B cell (primary cell): ENCODE measurements at regions not wholly inside any gene's neighbourhood (a gene's known extent, or its start where the extent isn't known, plus 50 kb on each side); places are given as distances from the start of the nearest gene placed in this dataset.

Experiments used
- ATAC-seq: fragments of 200-7000 bp; cut with Tn5 transposase; one replicate; pipeline ENCODE4 v1.10.0; 2021; ENCODE audit warnings: low read depth, mild to moderate bottlenecking, moderate number of reproducible peaks, moderate library complexity
- CTCF ChIA-PET: fragments of 350-600 bp; sonication (Branson Sonifier 250); formaldehyde crosslinking; loops from one replicate; lab custom pipeline; 2021; ENCODE audit warnings: antibody characterized with exemption, inconsistent platforms; lab: Charles Lee
- POLR2A ChIA-PET: fragments of 350-600 bp; sonication (Branson Sonifier 250); formaldehyde crosslinking; loops from one replicate; lab custom pipeline; 2021; ENCODE audit warnings: antibody characterized with exemption; lab: Charles Lee
- DNase-seq: peaks from one replicate; pipeline ENCODE4 v3.0.0; 2013
- H2AFZ ChIP-seq: 2 replicates; pipeline ENCODE4 v1.6.1; 2012; ENCODE audit warnings: mild to moderate bottlenecking, low read depth, low read length; ENCODE audit not compliant: insufficient read depth, poor library complexity, severe bottlenecking
- H3K27ac ChIP-seq, 2 donors: 1 replicate in 1 of 2; 2 replicates in 1 of 2; pipeline ENCODE4 v1.5.1; 2012 to 2013; ENCODE audit warnings: low read length in 2 of 2, mild to moderate bottlenecking in 2 of 2, moderate library complexity in 1 of 2
- H3K27me3 ChIP-seq, 4 experiments: fragments of 200-600 bp in 1 of 4; sonication (generic) in 1 of 4; replicated peaks in 1 of 4; 1 replicate in 2 of 4; 2 replicates in 2 of 4; pipeline versions ENCODE4 v1.6.1 to v1.7.0; 2013 to 2016; ENCODE audit warnings: low read length in 3 of 4, mild to moderate bottlenecking in 2 of 4, mixed read lengths in 1 of 4, moderate library complexity in 1 of 4; ENCODE audit not compliant: insufficient read depth in 4 of 4, control insufficient read depth in 3 of 4; ENCODE audit errors: control extremely low read depth in 1 of 4
- H3K36me3 ChIP-seq, 2 experiments: replicated peaks in 1 of 2; 1 replicate in 1 of 2; 2 replicates in 1 of 2; pipeline versions ENCODE4 v1.6.1 to v1.7.1; 2013; ENCODE audit warnings: low read length in 1 of 2; ENCODE audit not compliant: insufficient read depth in 2 of 2, control insufficient read depth in 1 of 2; ENCODE audit errors: control extremely low read depth in 1 of 2, extremely low read depth in 1 of 2
- H3K4me1 ChIP-seq, 2 donors: fragments of 200-600 bp in 1 of 2; sonication (generic) in 1 of 2; 1 replicate in 1 of 2; 2 replicates in 1 of 2; pipeline versions ENCODE4 v1.5.1 to v1.6.1; 2013 to 2017; ENCODE audit warnings: low read length in 2 of 2; ENCODE audit not compliant: control insufficient read depth in 2 of 2, insufficient read depth in 2 of 2
- H3K4me2 ChIP-seq: replicated peaks from 2 replicates; pipeline ENCODE3; 2012; ENCODE audit warnings: mild to moderate bottlenecking, low read depth, low read length; ENCODE audit not compliant: poor library complexity, severe bottlenecking
- H3K4me3 ChIP-seq, 5 experiments: fragments of 200-600 bp in 1 of 5; sonication (generic) in 1 of 5; 1 replicate in 3 of 5; 2 replicates in 2 of 5; pipeline versions ENCODE4 v1.5.1 to v1.7.0; 2011 to 2016; ENCODE audit warnings: low read length in 4 of 5, mild to moderate bottlenecking in 4 of 5, low read depth in 2 of 5, control low read depth in 1 of 5, moderate library complexity in 1 of 5; ENCODE audit not compliant: insufficient read depth in 1 of 5; ENCODE audit errors: control extremely low read depth in 1 of 5, extremely low read depth in 1 of 5
- H3K79me2 ChIP-seq: fragments of 200-600 bp; sonication (generic); one replicate; pipeline ENCODE4 v1.6.0; 2016; ENCODE audit warnings: low read length; ENCODE audit not compliant: control insufficient read depth, insufficient read depth
- H3K9ac ChIP-seq: fragments of 200-600 bp; sonication (generic); 2 replicates; pipeline ENCODE4 v1.6.1; 2017; ENCODE audit warnings: mild to moderate bottlenecking, low read length, moderate library complexity
- H3K9me3 ChIP-seq, 3 donors: one replicate each; pipeline versions ENCODE4 v1.6.1 to v1.7.1; 2013; ENCODE audit warnings: low read length in 2 of 3; ENCODE audit not compliant: control insufficient read depth in 2 of 3, insufficient read depth in 1 of 3; ENCODE audit errors: control extremely low read depth in 1 of 3
- H4K20me1 ChIP-seq: 2 replicates; pipeline ENCODE4 v1.6.0; 2012; ENCODE audit warnings: mild to moderate bottlenecking, low read length; ENCODE audit not compliant: insufficient read depth, control insufficient read depth, poor library complexity, severe bottlenecking
- H3K27ac Mint-ChIP-seq: one replicate; pipeline ENCODE4 v1.8.0; 2021; ENCODE audit warnings: mixed read lengths
- H3K27me3 Mint-ChIP-seq: one replicate; pipeline ENCODE4 v1.8.0; 2021; ENCODE audit warnings: mixed read lengths
- H3K4me1 Mint-ChIP-seq: one replicate; pipeline ENCODE4 v1.8.0; 2021; ENCODE audit warnings: mixed read lengths
- H3K4me3 Mint-ChIP-seq: one replicate; pipeline ENCODE4 v1.8.0; 2021; ENCODE audit warnings: mixed read lengths
- H3K9me3 Mint-ChIP-seq: one replicate; pipeline ENCODE4 v1.8.0; 2022; ENCODE audit warnings: mixed read lengths; ENCODE audit not compliant: insufficient read depth
- EZH2 ChIP-seq: IDR thresholded peaks from 2 replicates; pipeline ENCODE4 v1.6.1; 2012; ENCODE audit warnings: borderline replicate concordance, low read depth, mild to moderate bottlenecking, moderate library complexity, low read length; ENCODE audit not compliant: insufficient read depth, poor library complexity, severe bottlenecking
- WGBS: methylation state at CpG from one replicate; pipeline ENCODE4 v1.1.5; 2013; ENCODE audit warnings: missing lambda C conversion rate; ENCODE audit not compliant: insufficient coverage; 5-methylcytosine and 5-hydroxymethylcytosine counted together
- intact Hi-C: fragments of 100-400 bp; cut with micrococcal nuclease; formaldehyde crosslinking; loops from one replicate; pipeline ENCODE4 v1.10.0; 2022
- TF ChIP-seq, protein P1 (sequence below): fragments of 200-600 bp; IDR thresholded peaks from one replicate; pipeline ENCODE4 v1.8.0; 2022; ENCODE audit warnings: antibody characterized with exemption, mild to moderate bottlenecking

DNA sequence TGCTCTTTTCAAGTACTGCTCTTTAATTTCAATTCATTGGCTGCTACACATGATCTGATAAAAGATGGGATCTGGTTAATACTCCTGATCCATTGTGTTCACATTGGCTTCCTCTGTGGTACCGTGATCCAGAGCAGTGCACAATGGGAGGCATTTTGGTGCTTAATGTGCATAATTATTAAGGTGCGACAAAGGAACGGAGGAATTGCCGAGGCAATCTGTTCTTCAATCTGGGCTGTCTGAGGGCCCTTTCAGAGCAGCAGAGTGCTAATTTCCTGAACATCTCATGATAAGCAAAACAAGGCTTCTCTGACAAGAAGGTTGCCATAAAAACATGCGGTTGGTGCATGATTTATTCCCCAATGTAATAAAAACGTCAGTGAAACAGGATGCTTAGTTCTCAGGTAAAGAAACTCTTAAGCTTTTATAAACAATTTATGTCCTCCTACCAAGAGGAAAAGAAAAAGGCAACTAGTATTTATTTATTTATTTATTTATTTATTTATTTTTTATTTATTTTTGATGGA lies 64.0 kb upstream of the EPHA3 start:
- no peak overlapping the region for H3K4me2 ChIP-seq
- peaks cover 0 to 3% (median 0%) of the 10 kb centered on the region in 3 donors for H3K9me3 ChIP-seq
- no peak for DNase-seq
- ChIA-PET CTCF (no interaction called here), POLR2A (no interaction called here)
- Mint-ChIP-seq H3K4me1 (no peaks in the 10 kb centered on the region), H3K9me3 (no peaks in the 10 kb centered on the region), H3K27me3 (no peaks in the 10 kb centered on the region), H3K4me3 (no peak overlapping the region), H3K27ac (no peak overlapping the region)
- no peak overlapping the region for H2AFZ ChIP-seq
- H3K27ac ChIP-seq = no peak overlapping the region
- no peaks in the 10 kb centered on the region for H4K20me1 ChIP-seq
- H3K36me3 ChIP-seq = no peaks in the 10 kb centered on the region
- H3K4me1 ChIP-seq = no peaks in the 10 kb centered on the region
- no peaks in the 10 kb centered on the region for H3K27me3 ChIP-seq
- no peak for ATAC-seq
- intact Hi-C loops = no loop called here
- no peaks in the 10 kb centered on the region for H3K79me2 ChIP-seq
- no peak overlapping the region for H3K9ac ChIP-seq
- 0% methylated on average over 1 of the region's 6 CpGs for WGBS
- TF ChIP-seq, protein P1, sequence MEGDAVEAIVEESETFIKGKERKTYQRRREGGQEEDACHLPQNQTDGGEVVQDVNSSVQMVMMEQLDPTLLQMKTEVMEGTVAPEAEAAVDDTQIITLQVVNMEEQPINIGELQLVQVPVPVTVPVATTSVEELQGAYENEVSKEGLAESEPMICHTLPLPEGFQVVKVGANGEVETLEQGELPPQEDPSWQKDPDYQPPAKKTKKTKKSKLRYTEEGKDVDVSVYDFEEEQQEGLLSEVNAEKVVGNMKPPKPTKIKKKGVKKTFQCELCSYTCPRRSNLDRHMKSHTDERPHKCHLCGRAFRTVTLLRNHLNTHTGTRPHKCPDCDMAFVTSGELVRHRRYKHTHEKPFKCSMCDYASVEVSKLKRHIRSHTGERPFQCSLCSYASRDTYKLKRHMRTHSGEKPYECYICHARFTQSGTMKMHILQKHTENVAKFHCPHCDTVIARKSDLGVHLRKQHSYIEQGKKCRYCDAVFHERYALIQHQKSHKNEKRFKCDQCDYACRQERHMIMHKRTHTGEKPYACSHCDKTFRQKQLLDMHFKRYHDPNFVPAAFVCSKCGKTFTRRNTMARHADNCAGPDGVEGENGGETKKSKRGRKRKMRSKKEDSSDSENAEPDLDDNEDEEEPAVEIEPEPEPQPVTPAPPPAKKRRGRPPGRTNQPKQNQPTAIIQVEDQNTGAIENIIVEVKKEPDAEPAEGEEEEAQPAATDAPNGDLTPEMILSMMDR = no peak
- TF ChIP-seq EZH2 = no peak
- no peak overlapping the region for H3K4me3 ChIP-seq

DNA sequence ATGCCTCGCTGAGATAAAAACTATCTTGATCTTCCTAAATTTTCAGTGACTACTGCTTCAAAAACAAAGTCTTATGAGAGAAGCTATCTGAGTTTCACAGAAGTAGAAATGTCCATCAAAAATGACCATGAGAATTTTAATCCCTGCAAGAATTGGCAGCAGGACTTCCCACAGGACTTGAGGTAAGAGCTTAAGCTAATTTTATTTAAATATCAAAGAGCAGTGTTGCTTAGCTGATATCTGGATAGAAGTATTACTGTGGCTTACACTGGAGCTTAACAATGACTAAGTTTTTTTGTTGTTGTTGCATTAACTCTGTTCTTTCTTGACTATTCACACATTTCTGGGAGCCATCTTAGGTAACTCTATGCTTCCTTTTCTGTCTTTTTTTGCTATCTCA lies 60.8 kb upstream of the EPHA3 start:
- Mint-ChIP-seq H3K9me3 (no peaks in the 10 kb centered on the region), H3K27me3 (no peaks in the 10 kb centered on the region), H3K4me3 (no peak overlapping the region), H3K27ac (no peak overlapping the region), H3K4me1 (no peaks in the 10 kb centered on the region)
- DNase-seq (no peak), ATAC-seq (no peak)
- H3K36me3 ChIP-seq = no peaks in the 10 kb centered on the region
- H3K27ac ChIP-seq = no peak overlapping the region
- no peaks in the 10 kb centered on the region for H4K20me1 ChIP-seq
- H3K4me3 ChIP-seq = no peak overlapping the region
- H2AFZ ChIP-seq = no peak overlapping the region
- intact Hi-C loops = no loop called here
- no peaks in the 10 kb centered on the region for H3K79me2 ChIP-seq
- no peaks in the 10 kb centered on the region for H3K27me3 ChIP-seq
- CTCF ChIA-PET = no interaction called here
- no peak overlapping the region for H3K9ac ChIP-seq
- TF ChIP-seq, protein P1 = no peak
- TF ChIP-seq EZH2 = no peak
- no CpG with 5 or more reads among the region's 1 CpG for WGBS
- H3K9me3 ChIP-seq = peaks cover 0 to 3% (median 0%) of the 10 kb centered on the region in 3 donors
- H3K4me2 ChIP-seq = no peak overlapping the region
- no peaks in the 10 kb centered on the region for H3K4me1 ChIP-seq
- POLR2A ChIA-PET = no interaction called here
